H9 (cell line): ENCODE measurements at regions not wholly inside any gene's neighbourhood (a gene's known extent, or its start where the extent isn't known, plus 50 kb on each side); places are given as distances from the start of the nearest gene placed in this dataset.

Experiments
- DNase-seq: peaks from one replicate; pipeline ENCODE4 v3.0.0-alpha.2; 2017
- H2AFZ ChIP-seq: one replicate; pipeline ENCODE4 v1.6.1; 2013; ENCODE audit warnings: mild to moderate bottlenecking, low read length, control low read depth, moderate library complexity
- H2AK5ac ChIP-seq: 2 replicates; pipeline ENCODE4 v1.6.1; 2013; ENCODE audit warnings: low read length, control low read depth, mixed read lengths; ENCODE audit not compliant: insufficient read length
- H2BK120ac ChIP-seq: one replicate; pipeline ENCODE4 v1.6.1; 2013; ENCODE audit warnings: low read depth, mild to moderate bottlenecking, low read length, control low read depth, inconsistent platforms; ENCODE audit not compliant: poor library complexity, severe bottlenecking
- H2BK12ac ChIP-seq: 2 replicates; pipeline ENCODE4 v1.6.1; 2013; ENCODE audit warnings: low read length, control low read depth, mixed read lengths, low read depth; ENCODE audit not compliant: insufficient read length
- H2BK15ac ChIP-seq: 2 replicates; pipeline ENCODE4 v1.6.1; 2013; ENCODE audit warnings: low read depth, low read length, control low read depth
- H2BK20ac ChIP-seq: one replicate; pipeline ENCODE4 v1.6.1; 2013; ENCODE audit warnings: low read depth, mild to moderate bottlenecking, low read length, control low read depth, inconsistent platforms; ENCODE audit not compliant: poor library complexity, severe bottlenecking
- H2BK5ac ChIP-seq: 2 replicates; pipeline ENCODE4 v1.6.1; 2013; ENCODE audit warnings: low read length, control low read depth, mixed read lengths; ENCODE audit not compliant: insufficient read length
- H3K14ac ChIP-seq: 2 replicates; pipeline ENCODE4 v1.6.1; 2013; ENCODE audit warnings: low read length, control low read depth; ENCODE audit not compliant: insufficient read depth
- H3K18ac ChIP-seq: 2 replicates; pipeline ENCODE4 v1.6.1; 2013; ENCODE audit warnings: low read depth, mild to moderate bottlenecking, mixed read lengths, low read length, control low read depth; ENCODE audit not compliant: insufficient read length
- H3K23ac ChIP-seq: 2 replicates; pipeline ENCODE4 v1.6.1; 2013; ENCODE audit warnings: low read length, control low read depth, mixed read lengths, low read depth; ENCODE audit not compliant: insufficient read length
- H3K23me2 ChIP-seq: 2 replicates; pipeline ENCODE4 v1.6.1; 2013; ENCODE audit warnings: low read depth, mild to moderate bottlenecking, mixed read lengths, low read length, control low read depth; ENCODE audit not compliant: insufficient read length, poor library complexity, severe bottlenecking
- H3K27ac ChIP-seq: 2 replicates; pipeline ENCODE4 v1.5.1; 2013; ENCODE audit warnings: low read length, control low read depth, mixed read lengths, low read depth; ENCODE audit not compliant: insufficient read length
- H3K27me3 ChIP-seq: 2 replicates; pipeline ENCODE4 v1.6.1; 2013; ENCODE audit warnings: low read length, control low read depth, inconsistent platforms; ENCODE audit not compliant: insufficient read depth
- H3K4ac ChIP-seq: 2 replicates; pipeline ENCODE4 v1.6.1; 2013; ENCODE audit warnings: low read depth, mild to moderate bottlenecking, control low read depth, inconsistent platforms, low read length, moderate library complexity
- H3K4me1 ChIP-seq: 2 replicates; pipeline ENCODE4 v1.6.1; 2013; ENCODE audit warnings: low read length, control low read depth, inconsistent platforms; ENCODE audit not compliant: insufficient read depth
- H3K4me2 ChIP-seq: 2 replicates; pipeline ENCODE4 v1.6.1; 2013; ENCODE audit warnings: low read length, control low read depth, mixed read lengths; ENCODE audit not compliant: insufficient read length, insufficient read depth
- H3K56ac ChIP-seq: 2 replicates; pipeline ENCODE4 v1.6.1; 2013; ENCODE audit warnings: low read depth, mild to moderate bottlenecking, mixed read lengths, low read length, control low read depth; ENCODE audit not compliant: insufficient read length
- H3K79me1 ChIP-seq: 2 replicates; pipeline ENCODE4 v1.6.1; 2013; ENCODE audit warnings: low read depth, mild to moderate bottlenecking, moderate library complexity, low read length, control low read depth, inconsistent platforms; ENCODE audit not compliant: insufficient read depth, poor library complexity, severe bottlenecking
- H3K79me2 ChIP-seq: 2 replicates; pipeline ENCODE4 v1.6.1; 2013; ENCODE audit warnings: low read length, control low read depth, inconsistent platforms; ENCODE audit not compliant: insufficient read depth
- H3K9ac ChIP-seq: 2 replicates; pipeline ENCODE4 v1.6.1; 2013; ENCODE audit warnings: low read length, control low read depth, mixed read lengths; ENCODE audit not compliant: insufficient read length; ENCODE audit errors: extremely low read depth
- H3K9me3 ChIP-seq: one replicate; pipeline ENCODE4 v1.6.1; 2013; ENCODE audit warnings: low read depth, low read length, inconsistent platforms; ENCODE audit not compliant: control insufficient read depth
- H3T11ph ChIP-seq: one replicate; pipeline ENCODE4 v1.6.1; 2013; ENCODE audit warnings: mild to moderate bottlenecking, low read length, control low read depth, inconsistent platforms
- H4K20me1 ChIP-seq: one replicate; pipeline ENCODE4 v1.6.1; 2013; ENCODE audit not compliant: control insufficient read depth, insufficient read length, insufficient read depth
- H4K5ac ChIP-seq: 2 replicates; pipeline ENCODE4 v1.6.1; 2013; ENCODE audit warnings: low read depth, mild to moderate bottlenecking, mixed read lengths, low read length, control low read depth; ENCODE audit not compliant: insufficient read length
- H4K8ac ChIP-seq: replicated peaks from 2 replicates; pipeline ENCODE4 v1.6.1; 2013; ENCODE audit warnings: low read length, control low read depth, mixed read lengths, low read depth; ENCODE audit not compliant: insufficient read length
- H4K91ac ChIP-seq: 2 replicates; pipeline ENCODE4 v1.6.1; 2013; ENCODE audit warnings: low read depth, mild to moderate bottlenecking, moderate library complexity, mixed read lengths, low read length, control low read depth; ENCODE audit not compliant: insufficient read length
- H3K27ac Mint-ChIP-seq, 3 experiments: 2 replicates in 2 of 3; 3 replicates in 1 of 3; pipeline ENCODE4 v1.8.0; 2020 to 2021; ENCODE audit warnings: mixed read lengths in 3 of 3, mild to moderate bottlenecking in 1 of 3, moderate library complexity in 1 of 3
- H3K27me3 Mint-ChIP-seq: 2 replicates; pipeline ENCODE4 v1.8.0; 2021; ENCODE audit warnings: low read depth, mild to moderate bottlenecking, moderate library complexity, mixed read lengths
- H3K36me3 Mint-ChIP-seq, 3 experiments: 2 replicates in 2 of 3; 3 replicates in 1 of 3; pipeline ENCODE4 v1.8.0; 2020 to 2021; ENCODE audit warnings: low read depth in 3 of 3, mixed read lengths in 3 of 3; ENCODE audit not compliant: insufficient read depth in 1 of 3
- H3K4me1 Mint-ChIP-seq, 2 experiments: 2 replicates each; pipeline ENCODE4 v1.8.0; 2020; ENCODE audit warnings: mixed read lengths in 2 of 2
- H3K4me3 Mint-ChIP-seq, 2 experiments: 2 replicates in 1 of 2; 3 replicates in 1 of 2; pipeline ENCODE4 v1.8.0; 2020 to 2021; ENCODE audit warnings: mild to moderate bottlenecking in 2 of 2, mixed read lengths in 2 of 2, moderate library complexity in 1 of 2
- H3K9me3 Mint-ChIP-seq, 2 experiments: 2 replicates in 1 of 2; 3 replicates in 1 of 2; pipeline ENCODE4 v1.8.0; 2020; ENCODE audit warnings: mild to moderate bottlenecking in 2 of 2, mixed read lengths in 2 of 2, moderate library complexity in 1 of 2
- WGBS: extraction: QIAGEN DNeasy Blood & Tissue Kit; methylation state at CpG from one replicate; pipeline ENCODE4 v1.1.7; 2013; ENCODE audit warnings: missing lambda C conversion rate, low lambda C conversion rate, mixed read lengths; ENCODE audit not compliant: insufficient read length; ENCODE audit errors: extremely low coverage; 5-methylcytosine and 5-hydroxymethylcytosine counted together
- TF ChIP-seq, protein P1 (sequence below): fragments of 200-600 bp; sonication (generic); conservative IDR thresholded peaks from 3 replicates; pipeline ENCODE4 v1.8.0; 2021; ENCODE audit warnings: antibody characterized with exemption, mild to moderate bottlenecking

DNA sequence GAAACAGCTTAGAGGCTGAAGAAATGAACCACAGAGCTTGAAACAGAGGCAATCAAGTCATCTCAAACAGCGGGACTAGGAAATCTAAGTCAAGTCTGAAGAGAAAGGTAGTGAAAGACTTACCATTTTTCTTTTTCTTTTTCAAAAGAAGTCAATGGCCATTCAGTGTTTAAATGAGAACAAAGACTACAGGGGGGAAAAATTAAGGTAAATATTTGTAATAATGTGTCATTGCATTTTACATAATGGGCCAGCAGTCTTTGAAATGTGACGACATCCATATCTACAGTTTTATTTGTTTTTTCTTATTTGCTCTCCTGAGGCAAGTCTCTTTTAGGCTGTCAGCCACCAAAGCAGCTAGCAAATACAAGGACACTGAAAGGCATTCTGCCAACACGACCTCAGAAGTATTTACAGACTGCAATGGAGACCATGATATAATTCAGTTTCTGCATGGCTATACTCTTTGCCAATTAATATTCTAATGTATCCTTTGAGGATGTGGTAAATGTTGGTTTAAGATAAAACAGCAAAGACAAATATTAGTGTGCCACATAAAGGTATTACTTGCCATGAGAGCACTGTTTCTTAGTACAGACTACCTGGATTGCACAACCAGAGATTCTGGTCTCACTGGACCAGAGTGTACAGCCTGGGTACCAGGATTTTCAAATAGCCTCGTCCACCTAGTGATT is 307.0 kb upstream of the THBS1 start:
- WGBS, result no CpG with 5 or more reads among the region's 4 CpGs
- no peaks in the 10 kb centered on the region for H3K27me3 Mint-ChIP-seq
- H3K36me3 Mint-ChIP-seq, result no peaks in the 10 kb centered on the region
- Histone ChIP-seq H2AK5ac (no peak overlapping the region), H4K8ac (no peak overlapping the region), H2AFZ (no peak overlapping the region), H3K23me2 (no peaks in the 10 kb centered on the region), H4K5ac (no peak overlapping the region), H3K27me3 (no peaks in the 10 kb centered on the region), H2BK12ac (no peak overlapping the region), H2BK15ac (no peak overlapping the region), H3K27ac (no peak overlapping the region), H4K91ac (no peak overlapping the region), H3K56ac (no peak overlapping the region), H3K23ac (no peak overlapping the region), H3T11ph (no peak overlapping the region), H3K9me3 (no peaks in the 10 kb centered on the region), H3K4ac (no peak overlapping the region), H2BK20ac (no peak overlapping the region), H2BK120ac (no peak overlapping the region), H3K4me2 (no peak overlapping the region), H3K9ac (no peak overlapping the region), H3K18ac (no peak overlapping the region), H3K79me2 (no peaks in the 10 kb centered on the region), H3K79me1 (no peaks in the 10 kb centered on the region), H3K14ac (no peak overlapping the region), H4K20me1 (no peaks in the 10 kb centered on the region), H2BK5ac (no peak overlapping the region), H3K4me1 (no peaks in the 10 kb centered on the region)
- H3K27ac Mint-ChIP-seq, result no peak overlapping the region
- no peak overlapping the region for H3K4me3 Mint-ChIP-seq
- no peaks in the 10 kb centered on the region for H3K9me3 Mint-ChIP-seq
- DNase-seq, result no peak
- TF ChIP-seq, protein P1, sequence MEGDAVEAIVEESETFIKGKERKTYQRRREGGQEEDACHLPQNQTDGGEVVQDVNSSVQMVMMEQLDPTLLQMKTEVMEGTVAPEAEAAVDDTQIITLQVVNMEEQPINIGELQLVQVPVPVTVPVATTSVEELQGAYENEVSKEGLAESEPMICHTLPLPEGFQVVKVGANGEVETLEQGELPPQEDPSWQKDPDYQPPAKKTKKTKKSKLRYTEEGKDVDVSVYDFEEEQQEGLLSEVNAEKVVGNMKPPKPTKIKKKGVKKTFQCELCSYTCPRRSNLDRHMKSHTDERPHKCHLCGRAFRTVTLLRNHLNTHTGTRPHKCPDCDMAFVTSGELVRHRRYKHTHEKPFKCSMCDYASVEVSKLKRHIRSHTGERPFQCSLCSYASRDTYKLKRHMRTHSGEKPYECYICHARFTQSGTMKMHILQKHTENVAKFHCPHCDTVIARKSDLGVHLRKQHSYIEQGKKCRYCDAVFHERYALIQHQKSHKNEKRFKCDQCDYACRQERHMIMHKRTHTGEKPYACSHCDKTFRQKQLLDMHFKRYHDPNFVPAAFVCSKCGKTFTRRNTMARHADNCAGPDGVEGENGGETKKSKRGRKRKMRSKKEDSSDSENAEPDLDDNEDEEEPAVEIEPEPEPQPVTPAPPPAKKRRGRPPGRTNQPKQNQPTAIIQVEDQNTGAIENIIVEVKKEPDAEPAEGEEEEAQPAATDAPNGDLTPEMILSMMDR, result no peak
- H3K4me1 Mint-ChIP-seq, result peaks cover 7 to 8% of the 10 kb centered on the region in 2 experiments
